SK-N-SH (cell line): ENCODE measurements at regions not wholly inside any gene's neighbourhood (a gene's known extent, or its start where the extent isn't known, plus 50 kb on each side); places are given as distances from the start of the nearest gene placed in this dataset.
"Not testable (repeated sequence)": the region's sequence is repeated elsewhere in the genome, so short reads cannot be mapped to it uniquely, and the experiment has no call there.

ENCODE experiments used
- CTCF ChIA-PET: fragments of 300-600, 350-600 bp; formaldehyde crosslinking; extraction: SDS; loops from one replicate; lab custom pipeline; 2021; lab: Yijun Ruan, JAX
- POLR2A ChIA-PET: fragments of 350-600 bp; sonication (Branson Sonifier 250); formaldehyde crosslinking; extraction: SDS; loops from one replicate; lab custom pipeline; 2020; ENCODE audit warnings: antibody characterized with exemption, inconsistent platforms; lab: Yijun Ruan, JAX
- DNase-seq: peaks from one replicate; pipeline ENCODE4 v3.0.0; 2012
- H2AFZ ChIP-seq: fragments of 200-600 bp; sonication (generic); 2 replicates; pipeline ENCODE4 v1.8.1; 2016; ENCODE audit warnings: antibody characterized with exemption, mild to moderate bottlenecking, low read depth
- H3F3A ChIP-seq: fragments of 200-600 bp; sonication (generic); replicated peaks from 2 replicates; pipeline ENCODE3; 2016; ENCODE audit warnings: antibody characterized with exemption, mild to moderate bottlenecking; ENCODE audit not compliant: insufficient read depth
- H3K27ac ChIP-seq, 2 experiments: fragments of 200-500 bp in 1 of 2; fragments of 200-600 bp in 1 of 2; sonication (Bioruptor generic) in 1 of 2; sonication (generic), shearing (Covaris generic) in 1 of 2; 2 replicates each; pipeline versions ENCODE4 v1.5.1 to v1.6.1; 2014 to 2016; ENCODE audit warnings: low read depth in 2 of 2, inconsistent platforms in 1 of 2, low read length in 1 of 2, mild to moderate bottlenecking in 1 of 2, mixed read lengths in 1 of 2
- H3K27me3 ChIP-seq: fragments of 200-600 bp; sonication (generic), shearing (Covaris generic); 2 replicates; pipeline ENCODE4 v1.6.1; 2016; ENCODE audit warnings: mixed run types; ENCODE audit not compliant: insufficient read depth
- H3K36me3 ChIP-seq, 2 experiments: fragments of 200-500 bp in 1 of 2; fragments of 200-600 bp in 1 of 2; sonication (Bioruptor generic) in 1 of 2; sonication (generic) in 1 of 2; replicated peaks in 1 of 2; 2 replicates each; pipeline versions ENCODE3 to v1.5.1; 2014 to 2016; ENCODE audit warnings: low read length in 1 of 2, mild to moderate bottlenecking in 1 of 2; ENCODE audit not compliant: insufficient read depth in 2 of 2, control insufficient read depth in 1 of 2
- H3K4me1 ChIP-seq, 2 experiments: fragments of 200-500 bp in 1 of 2; fragments of 200-600 bp in 1 of 2; sonication (Bioruptor generic) in 1 of 2; sonication (generic), shearing (Covaris generic) in 1 of 2; 2 replicates each; pipeline versions ENCODE4 v1.5.1 to v1.6.1; 2014 to 2016; ENCODE audit warnings: low read depth in 1 of 2, low read length in 1 of 2, mixed run types in 1 of 2; ENCODE audit not compliant: insufficient read depth in 2 of 2, control insufficient read depth in 1 of 2
- H3K4me2 ChIP-seq: fragments of 200-600 bp; sonication (generic), shearing (Covaris generic); 2 replicates; pipeline ENCODE4 v1.6.1; 2017; ENCODE audit warnings: mixed run types
- H3K4me3 ChIP-seq, 2 experiments: fragments of 200-500 bp in 1 of 2; fragments of 200-600 bp in 1 of 2; sonication (Bioruptor generic) in 1 of 2; sonication (generic), shearing (Covaris generic) in 1 of 2; 2 replicates each; pipeline versions ENCODE4 v1.5.1 to v1.8.1; 2014 to 2016; ENCODE audit warnings: low read depth in 2 of 2, inconsistent platforms in 1 of 2, low read length in 1 of 2, mild to moderate bottlenecking in 1 of 2, mixed read lengths in 1 of 2, moderate library complexity in 1 of 2
- H3K79me2 ChIP-seq: fragments of 200-600 bp; sonication (generic); 2 replicates; pipeline ENCODE4 v1.8.1; 2017; ENCODE audit warnings: mild to moderate bottlenecking; ENCODE audit not compliant: insufficient read depth
- H3K9ac ChIP-seq: fragments of 200-600 bp; sonication (generic); 2 replicates; pipeline ENCODE4 v1.6.1; 2017; ENCODE audit warnings: mixed run types
- H3K9me2 ChIP-seq: fragments of 200-600 bp; sonication (generic); 2 replicates; pipeline ENCODE4 v1.6.1; 2017; ENCODE audit warnings: mixed run types
- H3K9me3 ChIP-seq: fragments of 200-600 bp; sonication (generic); 2 replicates; pipeline ENCODE4 v1.6.1; 2017; ENCODE audit warnings: mixed run types, mild to moderate bottlenecking, moderate library complexity
- H4K20me1 ChIP-seq: fragments of 200-600 bp; sonication (generic); 2 replicates; pipeline ENCODE4 v1.6.1; 2017; ENCODE audit warnings: mild to moderate bottlenecking, mixed run types; ENCODE audit not compliant: insufficient read depth
- CHD2 ChIP-seq: fragments of 150-350 bp; IDR thresholded peaks from 2 replicates; pipeline ENCODE4 v1.6.1; 2018; ENCODE audit warnings: low read length; ENCODE audit not compliant: partially characterized antibody
- CTCF ChIP-seq: fragments of 200-600 bp; sonication (generic); IDR thresholded peaks from 2 replicates; pipeline ENCODE4 v1.6.1; 2017; ENCODE audit warnings: antibody characterized with exemption, mild to moderate bottlenecking, moderate library complexity
- ELF1 ChIP-seq: IDR thresholded peaks from 2 replicates; pipeline ENCODE4 v1.4.0; 2012
- EP300 ChIP-seq, 2 experiments: IDR thresholded peaks; 2 replicates each; pipeline versions ENCODE4 v1.4.0 to v1.6.1; 2012; ENCODE audit warnings: borderline replicate concordance in 1 of 2, low read depth in 1 of 2, low read length in 1 of 2
- EZH2phosphoT487 ChIP-seq: fragments of 200-600 bp; sonication (generic); IDR thresholded peaks from 2 replicates; pipeline ENCODE4 v1.6.1; 2017; ENCODE audit warnings: low read depth, mixed run types, mild to moderate bottlenecking, antibody characterized with exemption, moderate library complexity, borderline replicate concordance
- FOSL2 ChIP-seq: IDR thresholded peaks from 2 replicates; pipeline ENCODE4 v1.4.0; 2012; ENCODE audit warnings: low read depth, mild to moderate bottlenecking, moderate library complexity, borderline replicate concordance
- FOXJ3 ChIP-seq: sonication (generic); formaldehyde crosslinking; IDR thresholded peaks from 2 replicates; pipeline ENCODE4 v1.5.1; 2020; ENCODE audit warnings: mild to moderate bottlenecking, missing genetic modification reagents
- FOXM1 ChIP-seq: IDR thresholded peaks from 2 replicates; pipeline ENCODE4 v1.4.0; 2012; ENCODE audit warnings: low read depth, mild to moderate bottlenecking
- GATA2 ChIP-seq: sonication (generic); formaldehyde crosslinking; IDR thresholded peaks from 2 replicates; pipeline ENCODE4 v1.5.0; 2020; ENCODE audit warnings: mild to moderate bottlenecking, missing genetic modification reagents
- IRF3 ChIP-seq: fragments of 150-350 bp; IDR thresholded peaks from 2 replicates; pipeline ENCODE4 v1.6.1; 2016; ENCODE audit warnings: mild to moderate bottlenecking, low read depth, low read length
- JUND ChIP-seq: IDR thresholded peaks from 2 replicates; pipeline ENCODE4 v1.4.0; 2012
- NFIC ChIP-seq: IDR thresholded peaks from 2 replicates; pipeline ENCODE4 v1.4.0; 2012; ENCODE audit warnings: borderline replicate concordance
- NRF1 ChIP-seq: IDR thresholded peaks from 2 replicates; pipeline ENCODE4 v1.6.1; 2012; ENCODE audit warnings: low read depth, mild to moderate bottlenecking, low read length
- PBX3 ChIP-seq: IDR thresholded peaks from 2 replicates; pipeline ENCODE4; 2012
- RAD21 ChIP-seq: IDR thresholded peaks from 2 replicates; pipeline ENCODE4 v1.6.1; 2012; ENCODE audit warnings: mild to moderate bottlenecking, low read length
- REST ChIP-seq: IDR thresholded peaks from 2 replicates; pipeline ENCODE4 v1.6.1; 2012; ENCODE audit warnings: mild to moderate bottlenecking, low read depth, low read length, moderate library complexity
- SMC3 ChIP-seq: IDR thresholded peaks from 2 replicates; pipeline ENCODE4 v1.6.1; 2012; ENCODE audit warnings: low read depth, low read length, improper control_type of control experiment
- USF2 ChIP-seq: fragments of 150-350 bp; IDR thresholded peaks from 2 replicates; pipeline ENCODE4 v1.6.1; 2017; ENCODE audit warnings: antibody characterized with exemption, low read length, low read depth, borderline replicate concordance
- WGBS: methylation state at CpG from one replicate; pipeline ENCODE4 v1.1.6; 2017; ENCODE audit warnings: low lambda C conversion rate; 5-methylcytosine and 5-hydroxymethylcytosine counted together

GRCh38 chr2:54049365-54049764, 66.0 kb upstream of the ACYP2 start (continued):
- TF ChIP-seq ELF1 (no peak), REST (no peak), RAD21 (no peak), CTCF (no peak)
- TF ChIP-seq, all 33 proteins: peak for 0

- H3K36me3 ChIP-seq, CTCF ChIA-PET, H3K9ac ChIP-seq, H4K20me1 ChIP-seq, H3K9me3 ChIP-seq, H3K27ac ChIP-seq, H3K79me2 ChIP-seq, H3K4me3 ChIP-seq, H3K4me2 ChIP-seq, H3F3A ChIP-seq, POLR2A ChIA-PET, H2AFZ ChIP-seq, DNase-seq, H3K4me1 ChIP-seq, H3K9me2 ChIP-seq, H3K27me3 ChIP-seq: not testable (repeated sequence)
- WGBS, result 83% methylated on average over 7 of the region's 7 CpGs
Observed at GRCh38 chr2:54048896-54049295, 66.5 kb upstream of the ACYP2 start.

GRCh38 chr2:54048117-54048785, 67.2 kb upstream of the ACYP2 start:
- no peak overlapping the region for H3K4me3 ChIP-seq
- no peak overlapping the region for H3K9ac ChIP-seq
- no peaks in the 10 kb centered on the region for H3K79me2 ChIP-seq
- no peaks in the 10 kb centered on the region for H3F3A ChIP-seq
- no peaks in the 10 kb centered on the region for H3K27me3 ChIP-seq
- no peaks in the 10 kb centered on the region for H3K4me1 ChIP-seq
- H3K9me2 ChIP-seq, result no peaks in the 10 kb centered on the region
- 92% methylated on average over 2 of the region's 2 CpGs for WGBS
- no peaks in the 10 kb centered on the region for H4K20me1 ChIP-seq
- H2AFZ ChIP-seq, result no peak overlapping the region
- H3K27ac ChIP-seq, result no peak overlapping the region
- no peaks in the 10 kb centered on the region for H3K9me3 ChIP-seq
- no peak for DNase-seq
- CTCF ChIA-PET, result no interaction called here
- no peaks in the 10 kb centered on the region for H3K36me3 ChIP-seq
- H3K4me2 ChIP-seq, result no peak overlapping the region
- POLR2A ChIA-PET, result no interaction called here
- no peak for TF ChIP-seq PBX3
- no peak for TF ChIP-seq USF2
- no peak for TF ChIP-seq NFIC
- TF ChIP-seq FOXJ3 (CRISPR knock-in tag), result no peak
- no peak for TF ChIP-seq CHD2
- TF ChIP-seq JUND, result no peak
- no peak for TF ChIP-seq RAD21
- no peak for TF ChIP-seq ELF1
- TF ChIP-seq NRF1, result no peak
- TF ChIP-seq FOSL2, result no peak
- TF ChIP-seq SMC3, result no peak
- no peak for TF ChIP-seq EP300 (IDR thresholded peaks at IDR 0.05; ENCODE audit: borderline replicate concordance in 1 of 2, low read depth in 1 of 2, low read length in 1 of 2)
- no peak for TF ChIP-seq IRF3
- no peak for TF ChIP-seq EZH2phosphoT487
- TF ChIP-seq FOXM1, result no peak
- TF ChIP-seq GATA2 (CRISPR knock-in tag), result no peak
